OCI-LY1 (cell line): ENCODE measurements at regions not wholly inside any gene's neighbourhood (a gene's known extent, or its start where the extent isn't known, plus 50 kb on each side); places are given as distances from the start of the nearest gene placed in this dataset.

Experiments used
- H2AFZ ChIP-seq: fragments of 200-600 bp; sonication (generic), shearing (Covaris generic); 2 replicates; pipeline ENCODE4 v1.6.0; 2014; ENCODE audit warnings: antibody characterized with exemption, mild to moderate bottlenecking, low read length
- H3F3A ChIP-seq: fragments of 200-600 bp; sonication (generic), shearing (Covaris generic); 2 replicates; pipeline ENCODE4 v1.6.0; 2014; ENCODE audit warnings: mild to moderate bottlenecking, antibody characterized with exemption, low read length, moderate library complexity; ENCODE audit not compliant: insufficient read depth
- H3K27ac ChIP-seq: fragments of 200-600 bp; sonication (generic); 2 replicates; pipeline ENCODE4 v1.5.1; 2014; ENCODE audit warnings: low read length, mixed run types, mild to moderate bottlenecking, low read depth; ENCODE audit not compliant: poor library complexity, severe bottlenecking
- H3K27me3 ChIP-seq: fragments of 200-600 bp; sonication (generic); 2 replicates; pipeline ENCODE4 v1.6.0; 2014; ENCODE audit warnings: antibody characterized with exemption, mild to moderate bottlenecking, low read length, moderate library complexity; ENCODE audit not compliant: insufficient read depth
- H3K36me3 ChIP-seq: fragments of 200-600 bp; sonication (generic); 2 replicates; pipeline ENCODE4 v1.6.1; 2014; ENCODE audit warnings: mild to moderate bottlenecking, antibody characterized with exemption, low read length, moderate library complexity, mixed read lengths; ENCODE audit not compliant: insufficient read depth
- H3K4me1 ChIP-seq: fragments of 200-600 bp; sonication (generic); 2 replicates; pipeline ENCODE4 v1.5.1; 2014; ENCODE audit warnings: mild to moderate bottlenecking, low read length, moderate library complexity; ENCODE audit not compliant: insufficient read depth, severe bottlenecking
- H3K4me2 ChIP-seq: fragments of 200-600 bp; sonication (generic), shearing (Covaris generic); 2 replicates; pipeline ENCODE4 v1.6.1; 2014; ENCODE audit warnings: low read length
- H3K4me3 ChIP-seq: fragments of 200-600 bp; sonication (generic); 2 replicates; pipeline ENCODE4 v1.5.1; 2014; ENCODE audit warnings: low read length, low read depth, mild to moderate bottlenecking, mixed read lengths; ENCODE audit not compliant: poor library complexity, severe bottlenecking
- H3K79me2 ChIP-seq: fragments of 200-600 bp; shearing (Covaris generic); 2 replicates; pipeline ENCODE4 v1.6.1; 2016; ENCODE audit warnings: mixed run types, low read length, mixed read lengths; ENCODE audit not compliant: insufficient read depth
- H3K9ac ChIP-seq: fragments of 200-600 bp; sonication (generic), shearing (Covaris generic); 2 replicates; pipeline ENCODE4 v1.6.1; 2014; ENCODE audit warnings: mild to moderate bottlenecking, low read length, mixed read lengths
- H3K9me2 ChIP-seq: fragments of 200-600 bp; sonication (generic), shearing (Covaris generic); 2 replicates; pipeline ENCODE4 v1.6.1; 2014; ENCODE audit warnings: low read depth, mild to moderate bottlenecking, low read length, mixed read lengths
- H3K9me3 ChIP-seq: fragments of 200-600 bp; shearing (Covaris generic); 2 replicates; pipeline ENCODE4 v1.6.1; 2014; ENCODE audit warnings: low read length, mixed read lengths
- H4K20me1 ChIP-seq: fragments of 200-600 bp; sonication (generic), shearing (Covaris generic); 2 replicates; pipeline ENCODE4 v1.6.0; 2016; ENCODE audit warnings: mild to moderate bottlenecking, low read length; ENCODE audit not compliant: insufficient read depth
- EZH2 ChIP-seq: fragments of 200-600 bp; sonication (generic), shearing (Covaris generic); IDR thresholded peaks from 2 replicates; pipeline ENCODE4 v1.8.0; 2017; ENCODE audit warnings: borderline replicate concordance, mixed run types, mild to moderate bottlenecking, antibody characterized with exemption, low read length, moderate library complexity, mixed read lengths
- TF ChIP-seq, protein P1 (sequence below): fragments of 200-600 bp; sonication (generic), shearing (Covaris generic); IDR thresholded peaks from 2 replicates; pipeline ENCODE4 v1.5.1; 2017; ENCODE audit warnings: mild to moderate bottlenecking, antibody characterized with exemption, low read length, moderate library complexity, mixed read lengths

DNA sequence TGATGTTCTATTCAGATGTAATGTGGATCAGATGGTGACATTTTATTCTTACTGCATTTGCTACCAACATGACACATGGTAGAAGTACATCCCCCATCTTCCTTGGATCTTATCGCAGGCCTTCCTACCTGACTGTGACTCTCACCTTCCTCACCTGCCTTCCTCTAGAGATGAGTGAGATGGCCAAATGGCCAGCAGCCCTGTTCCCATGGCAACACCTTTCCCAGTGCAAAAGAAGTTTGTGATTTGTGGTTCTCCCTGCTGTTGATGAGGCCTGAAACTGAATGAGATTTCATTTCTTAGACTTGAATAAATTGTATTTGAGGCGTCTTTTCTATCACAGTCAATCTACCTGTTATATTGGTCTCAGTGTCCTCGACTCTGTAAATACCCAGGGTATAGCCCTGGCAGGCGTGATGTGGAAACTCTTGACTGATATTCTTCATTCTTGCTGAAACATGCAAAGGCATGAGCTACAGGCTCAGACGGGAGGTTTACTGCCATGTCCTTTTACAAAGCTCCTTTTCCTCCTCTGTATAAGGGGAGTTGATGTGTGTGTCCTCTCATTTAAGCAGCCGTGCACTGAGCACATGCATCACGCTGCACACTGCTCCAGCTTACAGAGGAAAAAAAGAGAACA, 440.7 kb upstream of the AKR1E2 start:
- no peak overlapping the region for H3K4me2 ChIP-seq
- no peaks in the 10 kb centered on the region for H3F3A ChIP-seq
- no peaks in the 10 kb centered on the region for H4K20me1 ChIP-seq

GRCh38 chr10:4384245-4384644, 441.8 kb upstream of the AKR1E2 start:
- TF ChIP-seq, protein P1, sequence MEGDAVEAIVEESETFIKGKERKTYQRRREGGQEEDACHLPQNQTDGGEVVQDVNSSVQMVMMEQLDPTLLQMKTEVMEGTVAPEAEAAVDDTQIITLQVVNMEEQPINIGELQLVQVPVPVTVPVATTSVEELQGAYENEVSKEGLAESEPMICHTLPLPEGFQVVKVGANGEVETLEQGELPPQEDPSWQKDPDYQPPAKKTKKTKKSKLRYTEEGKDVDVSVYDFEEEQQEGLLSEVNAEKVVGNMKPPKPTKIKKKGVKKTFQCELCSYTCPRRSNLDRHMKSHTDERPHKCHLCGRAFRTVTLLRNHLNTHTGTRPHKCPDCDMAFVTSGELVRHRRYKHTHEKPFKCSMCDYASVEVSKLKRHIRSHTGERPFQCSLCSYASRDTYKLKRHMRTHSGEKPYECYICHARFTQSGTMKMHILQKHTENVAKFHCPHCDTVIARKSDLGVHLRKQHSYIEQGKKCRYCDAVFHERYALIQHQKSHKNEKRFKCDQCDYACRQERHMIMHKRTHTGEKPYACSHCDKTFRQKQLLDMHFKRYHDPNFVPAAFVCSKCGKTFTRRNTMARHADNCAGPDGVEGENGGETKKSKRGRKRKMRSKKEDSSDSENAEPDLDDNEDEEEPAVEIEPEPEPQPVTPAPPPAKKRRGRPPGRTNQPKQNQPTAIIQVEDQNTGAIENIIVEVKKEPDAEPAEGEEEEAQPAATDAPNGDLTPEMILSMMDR: no peak
- TF ChIP-seq EZH2: no peak
- Histone ChIP-seq H3K36me3 (no peaks in the 10 kb centered on the region), H3F3A (no peaks in the 10 kb centered on the region), H3K4me3 (no peak overlapping the region), H3K79me2 (no peaks in the 10 kb centered on the region), H3K9ac (no peak overlapping the region), H2AFZ (no peak overlapping the region), H3K4me1 (no peaks in the 10 kb centered on the region), H4K20me1 (no peaks in the 10 kb centered on the region), H3K27ac (no peak overlapping the region), H3K9me2 (no peaks in the 10 kb centered on the region), H3K9me3 (no peaks in the 10 kb centered on the region), H3K4me2 (no peak overlapping the region), H3K27me3 (no peaks in the 10 kb centered on the region)

More for the DNA sequence above, 440.7 kb upstream of the AKR1E2 start:
- Histone ChIP-seq H3K27me3 (no peaks in the 10 kb centered on the region), H2AFZ (no peak overlapping the region), H3K4me1 (no peaks in the 10 kb centered on the region), H3K36me3 (no peaks in the 10 kb centered on the region), H3K9me3 (no peaks in the 10 kb centered on the region), H3K9ac (no peak overlapping the region), H3K4me3 (no peak overlapping the region), H3K27ac (no peak overlapping the region), H3K9me2 (no peaks in the 10 kb centered on the region), H3K79me2 (no peaks in the 10 kb centered on the region)
- TF ChIP-seq, protein P1: no peak
- TF ChIP-seq EZH2: no peak

GRCh38 chr10:4383651-4384098, 442.3 kb upstream of the AKR1E2 start:
- Histone ChIP-seq H3F3A (no peaks in the 10 kb centered on the region), H3K4me1 (no peaks in the 10 kb centered on the region), H3K9me3 (no peaks in the 10 kb centered on the region), H2AFZ (no peak overlapping the region), H3K9ac (no peak overlapping the region), H4K20me1 (no peaks in the 10 kb centered on the region), H3K9me2 (no peaks in the 10 kb centered on the region), H3K4me3 (no peak overlapping the region), H3K27me3 (no peaks in the 10 kb centered on the region), H3K4me2 (no peak overlapping the region), H3K36me3 (no peaks in the 10 kb centered on the region), H3K79me2 (no peaks in the 10 kb centered on the region), H3K27ac (no peak overlapping the region)
- no peak for TF ChIP-seq EZH2
- TF ChIP-seq, protein P1: no peak
